Frontal cortex (tissue), 3 donors: ENCODE measurements at regions not wholly inside any gene's neighbourhood (a gene's known extent, or its start where the extent isn't known, plus 50 kb on each side); places are given as distances from the start of the nearest gene placed in this dataset.
"Not testable (repeated sequence)": the region's sequence is repeated elsewhere in the genome, so short reads cannot be mapped to it uniquely, and the experiment has no call there.

Source experiments
- DNase-seq, 2 donors: peaks; one replicate each; pipeline ENCODE4 v3.0.0; 2012; ENCODE audit warnings: low spot score in 2 of 2
- FAIRE-seq: peaks from 2 replicates; lab custom pipeline; 2012; peaks lifted over from hg19 to GRCh38; lab: Jason Lieb, UNC
- donor health status: control.
- donor health status: control.
- donor health status: control.

DNA sequence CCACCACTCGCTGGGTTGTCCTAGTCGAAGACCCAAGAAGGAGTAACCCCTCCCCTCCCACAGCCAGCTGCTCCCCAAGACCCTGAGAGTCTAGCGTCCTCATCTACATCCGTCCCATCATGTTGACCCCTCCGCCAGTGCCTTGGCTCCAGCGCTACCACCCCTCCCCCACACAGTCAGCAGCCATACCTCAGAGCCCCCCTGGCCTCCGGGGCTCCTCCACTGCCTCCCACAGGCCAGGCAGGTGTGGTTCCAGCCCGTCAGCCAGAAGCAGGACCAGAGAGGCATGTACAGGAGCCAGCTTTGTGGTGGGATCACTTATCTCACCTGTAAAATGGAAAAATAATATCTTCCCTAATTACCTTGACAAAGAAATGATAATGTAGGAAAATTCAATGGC lies 51.5 kb upstream of the PHF21B start:
- DNase-seq, result no peak
- no peak for FAIRE-seq

DNA sequence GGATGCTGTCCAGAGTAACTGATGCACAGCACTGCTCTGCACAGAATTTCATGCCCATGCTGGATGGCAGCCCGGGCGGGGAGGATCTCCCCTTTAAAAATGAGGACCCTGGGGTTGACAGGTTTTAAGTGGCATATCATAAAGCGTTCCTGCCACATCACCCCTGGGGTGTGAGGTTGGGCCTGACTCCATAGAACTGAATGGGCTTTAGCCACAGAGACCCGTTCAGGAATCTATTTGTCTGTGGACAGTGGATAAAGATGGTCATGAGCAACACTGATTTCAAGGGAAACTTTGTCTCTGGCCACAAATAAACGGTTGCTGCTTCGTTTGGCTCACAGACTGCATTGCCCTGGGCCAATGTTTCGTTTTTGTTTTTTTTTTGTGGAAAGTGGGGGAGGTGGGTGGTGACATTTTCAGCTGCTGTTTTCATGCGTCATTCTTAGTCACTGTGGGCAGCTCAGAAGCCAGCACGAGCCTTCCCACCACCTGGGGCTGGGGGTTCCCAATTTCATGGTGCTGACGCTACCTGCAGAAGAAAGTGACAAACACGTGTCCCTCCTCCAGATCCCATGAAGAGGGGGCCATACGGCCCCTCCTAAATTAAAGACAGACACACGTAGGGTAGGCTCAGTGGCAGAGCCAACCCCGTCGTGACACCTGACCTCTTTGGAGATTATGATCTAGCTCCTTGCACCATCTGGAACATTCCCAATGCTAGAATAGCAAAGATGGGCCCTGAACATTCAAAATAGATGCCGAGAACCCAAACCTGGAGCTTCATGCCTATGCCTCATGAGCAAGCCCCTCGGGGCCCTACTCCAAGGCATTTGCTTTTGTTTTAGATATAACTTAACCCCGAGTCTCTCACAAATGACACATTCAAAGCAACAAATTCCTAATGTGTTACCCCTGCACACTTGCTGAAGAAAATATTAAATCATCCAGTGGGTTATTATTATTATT lies 54.8 kb upstream of the PHF21B start:
- FAIRE-seq (no peak), DNase-seq (peak in 1 of 2 donors; percentile 32)

GRCh38 chr22:45065726-45066125 lies 55.9 kb upstream of the PHF21B start:
- DNase-seq (no peak), FAIRE-seq (no peak)

DNA sequence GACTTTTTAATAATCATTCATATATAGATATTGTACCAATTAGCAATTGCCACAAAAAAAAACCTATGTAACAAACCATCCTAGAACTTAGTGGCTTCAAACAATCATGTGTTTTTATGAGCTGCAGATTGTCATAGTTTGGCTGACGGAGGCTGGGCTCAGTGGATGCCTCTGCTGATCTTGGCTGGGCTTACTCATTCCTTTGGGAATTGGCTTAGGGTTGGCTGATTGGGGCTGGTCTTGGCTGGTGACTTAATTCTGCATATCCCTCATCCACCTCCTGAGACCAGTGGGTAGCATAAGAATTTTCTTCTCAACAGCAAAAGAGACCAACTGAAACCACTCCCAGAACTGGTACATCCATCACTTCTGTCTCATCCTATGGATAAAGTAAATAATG lies 57.9 kb upstream of the PHF21B start:
- DNase-seq (no peak), FAIRE-seq (no peak)

DNA sequence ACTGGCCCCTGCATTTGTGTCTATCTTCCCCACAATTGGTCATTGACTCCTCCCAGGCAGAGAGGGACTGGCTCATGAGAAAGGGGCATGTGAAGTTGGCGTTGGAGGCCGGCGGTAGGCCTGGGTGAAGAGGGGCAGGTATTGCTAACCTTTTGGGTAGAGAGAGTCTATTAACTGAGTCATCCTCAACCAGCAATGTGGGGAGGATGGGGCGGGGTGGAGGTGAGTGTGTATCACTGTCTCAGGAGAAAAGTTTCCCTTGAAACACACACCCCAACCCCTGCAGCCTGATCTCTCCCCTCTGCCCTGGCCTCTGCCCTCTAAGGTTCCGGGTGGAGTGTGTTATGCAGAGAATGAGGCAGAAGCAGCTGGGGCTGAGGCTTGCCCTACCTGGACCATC lies 60.1 kb upstream of the PHF21B start:
- no peak for DNase-seq
- no peak for FAIRE-seq

GRCh38 chr22:45071618-45072017 lies 61.8 kb upstream of the PHF21B start:
- no peak for DNase-seq
- FAIRE-seq, result no peak

DNA sequence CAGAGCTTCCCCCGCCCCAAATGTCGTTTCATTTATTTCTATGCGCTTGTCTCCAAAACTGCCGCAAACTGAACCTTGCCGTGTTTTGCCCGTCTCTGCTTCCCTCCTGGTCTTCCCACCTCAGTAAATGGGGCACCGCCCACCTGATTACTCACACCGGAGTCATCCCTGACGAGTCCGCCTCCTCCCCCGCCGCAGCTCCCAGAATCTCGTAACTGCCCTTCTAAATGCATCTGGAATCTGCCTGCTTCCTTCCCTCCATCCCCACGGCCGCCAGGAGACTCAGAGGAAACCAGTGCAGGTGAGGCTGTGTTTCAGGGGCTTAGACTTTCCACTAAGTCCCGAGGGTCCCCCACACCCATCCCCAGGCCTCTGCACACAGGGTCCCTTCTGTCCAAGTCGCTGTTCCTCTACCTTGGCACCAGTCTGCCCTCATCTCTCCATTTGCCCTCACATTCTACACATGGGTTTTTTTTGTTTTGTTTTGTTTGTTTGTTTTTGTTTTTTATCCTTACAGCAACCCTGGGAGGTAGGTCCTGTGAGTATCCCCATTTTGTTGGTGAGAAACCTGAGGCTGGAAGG lies 62.6 kb upstream of the PHF21B start:
- FAIRE-seq (no peak), DNase-seq (no peak)

GRCh38 chr22:45073064-45073463 lies 63.3 kb upstream of the PHF21B start:
- DNase-seq (no peak), FAIRE-seq (no peak)

DNA sequence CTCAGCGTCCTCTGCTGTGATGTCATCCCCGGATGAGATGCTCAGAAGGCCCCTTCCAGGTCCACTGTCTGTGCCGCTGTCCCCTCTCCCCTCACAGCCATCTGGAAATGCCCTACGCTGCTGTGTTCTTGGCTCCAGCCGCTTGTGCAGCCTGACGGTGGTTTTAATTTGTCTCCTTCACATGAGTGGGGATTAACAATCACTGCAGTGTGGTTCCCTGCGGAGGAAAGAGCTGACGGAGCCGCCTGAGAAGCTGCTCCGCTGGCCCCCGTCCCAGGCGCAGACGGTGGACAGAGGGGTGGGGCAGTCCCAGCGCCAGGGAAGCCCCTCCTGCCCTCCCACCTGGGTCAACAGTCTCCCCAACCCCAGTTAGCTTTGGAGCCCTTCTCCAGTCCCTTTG lies 67.5 kb upstream of the PHF21B start:
- DNase-seq, result no peak
- FAIRE-seq, result no peak

GRCh38 chr22:45077826-45078334 lies 68.1 kb upstream of the PHF21B start:
- no peak for DNase-seq
- FAIRE-seq, result no peak

DNA sequence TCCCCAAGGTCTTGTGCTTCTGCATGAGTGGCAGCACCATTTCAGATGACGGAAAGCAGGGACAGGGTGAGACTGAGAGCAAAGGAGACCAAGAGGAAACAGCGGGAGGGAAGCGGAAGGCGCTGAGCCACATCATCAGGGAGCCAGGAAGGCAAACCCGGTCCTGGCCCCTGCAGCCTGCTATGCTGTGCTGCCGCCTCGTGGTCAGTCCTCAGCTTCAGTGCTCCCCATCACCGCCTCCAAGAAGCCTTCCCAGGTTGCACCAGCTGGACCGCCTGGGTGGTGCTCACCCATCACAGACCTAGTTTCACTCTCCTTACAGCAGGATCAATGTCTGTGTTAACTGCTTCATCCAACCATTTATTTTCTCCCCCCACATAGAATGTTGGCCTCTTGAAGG lies 73.0 kb upstream of the PHF21B start:
- DNase-seq (no peak), FAIRE-seq (no peak)

GRCh38 chr22:45083659-45084305 lies 74.0 kb upstream of the PHF21B start:
- DNase-seq (no peak), FAIRE-seq (no peak)

DNA sequence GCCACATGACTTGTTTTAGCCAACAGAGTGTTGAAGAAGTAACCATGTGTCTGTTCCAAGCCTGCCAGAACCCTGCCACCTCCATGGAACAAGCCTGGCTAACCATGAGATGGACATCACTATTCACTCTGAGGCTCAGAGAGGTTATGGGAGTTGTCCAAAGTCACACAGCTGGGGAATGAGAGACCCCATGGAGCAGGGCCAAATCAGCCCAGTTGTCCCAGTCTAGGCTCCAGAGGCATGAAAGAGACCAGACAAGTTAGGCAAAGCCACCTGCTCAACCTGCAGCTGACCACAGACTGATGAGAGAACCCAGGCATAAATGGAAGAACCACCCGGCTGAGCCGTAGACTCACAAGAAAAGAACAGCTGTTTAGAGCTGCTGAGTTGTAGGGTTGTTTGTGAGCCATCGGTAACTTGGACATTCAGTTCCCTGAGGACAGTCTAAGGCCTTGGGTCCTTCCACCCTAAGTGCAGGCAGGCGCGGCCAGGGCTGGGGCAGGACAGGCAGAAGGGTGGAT lies 74.7 kb upstream of the PHF21B start:
- no peak for FAIRE-seq
- no peak for DNase-seq

- no peak for FAIRE-seq
- DNase-seq, result no peak
These were observed 75.9 kb upstream of the NUP50 start for GRCh38 chr22:45087802-45088201.

DNA sequence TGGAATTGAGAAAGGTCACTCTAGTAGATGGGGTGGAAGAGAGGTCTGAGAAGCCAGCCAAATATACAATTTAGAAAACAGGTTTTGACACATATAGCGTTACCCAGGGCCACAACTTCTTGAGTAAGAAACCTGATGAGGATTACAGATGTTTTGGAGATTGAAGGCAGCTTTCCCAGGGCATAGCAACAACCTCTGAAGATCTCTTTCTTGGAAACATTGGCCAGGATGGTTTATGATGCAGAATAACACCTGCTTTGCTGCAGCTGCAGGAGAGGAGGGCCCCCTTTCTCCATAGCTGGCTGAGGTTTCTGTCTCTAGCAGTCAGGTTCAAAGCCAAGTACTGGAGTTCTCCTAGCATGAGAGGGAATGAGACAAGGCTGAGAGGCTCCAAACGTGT lies 75.1 kb upstream of the NUP50 start:
- FAIRE-seq (no peak), DNase-seq (no peak)

DNA sequence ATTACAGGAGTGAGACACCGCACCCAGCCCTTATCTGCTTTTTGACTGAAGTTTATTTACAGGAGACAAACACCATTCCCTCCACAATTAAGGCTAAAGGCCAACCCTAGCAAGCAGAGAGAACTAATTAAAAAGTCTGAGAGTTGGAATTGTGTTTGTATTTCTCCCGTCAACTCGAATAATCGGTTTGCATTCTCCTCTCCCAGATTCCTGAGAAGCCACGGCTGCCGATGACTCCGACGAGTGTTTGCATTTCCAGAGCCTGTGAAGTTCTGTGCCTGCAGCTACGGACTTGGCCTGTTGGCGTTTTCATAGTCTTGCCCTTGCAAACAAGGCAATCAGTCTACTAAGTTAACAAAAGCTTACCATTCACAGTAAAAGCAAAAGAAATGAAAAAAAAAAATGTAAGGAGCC lies 73.2 kb upstream of the NUP50 start:
- DNase-seq (no peak), FAIRE-seq (no peak)

- FAIRE-seq (no peak), DNase-seq (no peak)
These were observed 72.4 kb upstream of the NUP50 start for GRCh38 chr22:45091254-45091854.

- not testable (repeated sequence) for DNase-seq
These were observed 71.8 kb upstream of the NUP50 start for GRCh38 chr22:45091875-45092274.

DNA sequence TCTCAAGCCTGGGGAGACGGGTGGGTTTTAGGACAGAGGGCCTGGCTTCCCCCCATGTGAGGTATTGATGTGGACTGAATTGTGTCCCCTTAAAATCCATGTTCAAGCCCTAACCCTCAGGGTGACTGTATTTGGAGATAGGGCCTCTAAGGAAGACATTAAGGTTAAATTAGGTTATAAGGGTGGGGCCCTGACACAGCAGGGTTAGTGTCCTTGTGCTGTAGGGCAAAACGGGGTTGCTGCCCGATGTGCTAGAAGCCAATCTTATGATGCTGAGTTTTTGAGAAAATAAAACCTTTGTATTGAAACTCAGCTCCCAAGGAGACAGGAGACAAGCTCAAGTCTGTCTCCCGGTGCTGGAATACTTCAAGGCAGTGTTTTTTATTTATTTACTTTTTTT lies 71.1 kb upstream of the NUP50 start:
- FAIRE-seq, result no peak
- DNase-seq, result no peak

More at GRCh38 chr22:45091875-45092274, 71.8 kb upstream of the NUP50 start:
- FAIRE-seq, result not testable (repeated sequence)

- no peak for FAIRE-seq
- DNase-seq, result no peak
These were observed 70.1 kb upstream of the NUP50 start for GRCh38 chr22:45093609-45094008.
